Osteoblast (primary cell): ENCODE measurements at regions not wholly inside any gene's neighbourhood (a gene's known extent, or its start where the extent isn't known, plus 50 kb on each side); places are given as distances from the start of the nearest gene placed in this dataset.

Source experiments
- DNase-seq: peaks from one replicate; pipeline ENCODE4 v3.0.0; 2011; ENCODE audit warnings: low spot score, mixed read lengths; ENCODE audit not compliant: insufficient read length; ENCODE audit errors: missing footprints
- H2AFZ ChIP-seq: 2 replicates; pipeline ENCODE4 v1.6.0; 2011; ENCODE audit warnings: mild to moderate bottlenecking, low read length
- H3K27ac ChIP-seq: 2 replicates; pipeline ENCODE4 v1.5.1; 2011; ENCODE audit warnings: mild to moderate bottlenecking, low read depth, low read length, moderate library complexity
- H3K27me3 ChIP-seq: 2 replicates; pipeline ENCODE4 v1.6.0; 2012; ENCODE audit warnings: mild to moderate bottlenecking, control low read depth, inconsistent platforms, low read length, moderate library complexity; ENCODE audit not compliant: insufficient read depth
- H3K36me3 ChIP-seq: 2 replicates; pipeline ENCODE4 v1.5.1; 2011; ENCODE audit warnings: mild to moderate bottlenecking, low read length, control low read depth, moderate library complexity; ENCODE audit not compliant: insufficient read depth
- H3K4me1 ChIP-seq: 2 replicates; pipeline ENCODE4 v1.5.1; 2011; ENCODE audit warnings: mild to moderate bottlenecking, low read length, control low read depth, moderate library complexity; ENCODE audit not compliant: insufficient read depth
- H3K4me2 ChIP-seq: 2 replicates; pipeline ENCODE4 v1.6.0; 2011; ENCODE audit warnings: mild to moderate bottlenecking, low read length; ENCODE audit not compliant: insufficient read depth
- H3K4me3 ChIP-seq: fragments of 200-600 bp; sonication (generic); 3 replicates; pipeline ENCODE4 v1.5.1; 2012; ENCODE audit warnings: mild to moderate bottlenecking, low read length, inconsistent platforms; ENCODE audit not compliant: insufficient read depth
- H3K79me2 ChIP-seq: 2 replicates; pipeline ENCODE4 v1.6.0; 2012; ENCODE audit warnings: mild to moderate bottlenecking, low read length, control low read depth, inconsistent platforms; ENCODE audit not compliant: insufficient read depth
- H3K9me3 ChIP-seq: 2 replicates; pipeline ENCODE4 v1.5.1; 2011; ENCODE audit warnings: low read depth, low read length, control low read depth
- H4K20me1 ChIP-seq: 2 replicates; pipeline ENCODE4 v1.6.0; 2012; ENCODE audit warnings: mild to moderate bottlenecking, low read length, control low read depth; ENCODE audit not compliant: insufficient read depth
- CTCF ChIP-seq: IDR thresholded peaks from 2 replicates; pipeline ENCODE4 v1.5.1; 2011; ENCODE audit warnings: mild to moderate bottlenecking, low read depth, low read length, moderate library complexity; ENCODE audit errors: extremely low read depth

GRCh38 chr3:46132565-46132964, 75.5 kb downstream of the CCR1 start:
- no peak for DNase-seq
- no peaks in the 10 kb centered on the region for H4K20me1 ChIP-seq
- H3K27me3 ChIP-seq = peaks cover 27% of the 10 kb centered on the region
- peaks cover 7% of the 10 kb centered on the region for H3K4me1 ChIP-seq
- no peak overlapping the region for H3K4me2 ChIP-seq
- H3K79me2 ChIP-seq = no peaks in the 10 kb centered on the region
- H3K36me3 ChIP-seq = no peaks in the 10 kb centered on the region
- H3K4me3 ChIP-seq = no peak overlapping the region
- no peaks in the 10 kb centered on the region for H3K9me3 ChIP-seq
- H3K27ac ChIP-seq = no peak overlapping the region
- TF ChIP-seq CTCF = no peak
- no peak overlapping the region for H2AFZ ChIP-seq

DNA sequence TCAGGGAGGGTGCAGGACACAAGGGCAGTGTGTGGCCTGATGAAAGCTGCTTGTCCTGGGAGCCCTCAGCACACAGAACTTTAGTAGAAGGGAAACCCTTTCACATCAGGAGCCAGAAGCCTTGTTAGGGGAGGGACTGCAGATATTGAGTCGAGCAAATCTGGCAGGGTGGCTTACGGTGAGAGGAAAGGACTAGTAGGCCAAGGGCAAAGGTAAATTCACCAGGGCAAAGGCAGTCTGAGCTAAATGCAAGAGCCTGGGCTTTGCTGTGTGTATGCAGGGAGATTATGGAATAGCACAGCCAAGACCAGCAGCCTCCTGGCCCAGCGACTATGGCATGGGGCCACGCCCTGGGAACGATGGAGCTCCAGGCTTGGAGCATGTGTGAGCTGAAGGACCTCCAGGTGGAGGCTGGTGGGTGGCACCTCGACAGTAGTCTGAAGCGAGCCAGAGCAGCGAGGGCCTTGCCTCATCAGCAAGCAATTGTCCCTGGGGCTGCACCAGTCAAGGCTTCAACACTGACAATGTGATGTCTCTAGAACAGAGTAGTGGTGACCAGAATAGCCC, 76.1 kb downstream of the CCR1 start:
- no peak overlapping the region for H3K4me2 ChIP-seq
- no peaks in the 10 kb centered on the region for H3K79me2 ChIP-seq
- TF ChIP-seq CTCF = no peak
- H4K20me1 ChIP-seq = no peaks in the 10 kb centered on the region
- no peaks in the 10 kb centered on the region for H3K36me3 ChIP-seq
- peaks cover 27% of the 10 kb centered on the region for H3K27me3 ChIP-seq
- DNase-seq = no peak
- H3K9me3 ChIP-seq = no peaks in the 10 kb centered on the region
- H3K27ac ChIP-seq = no peak overlapping the region
- H3K4me3 ChIP-seq = no peak overlapping the region
- H2AFZ ChIP-seq = no peak overlapping the region
- peaks cover 11% of the 10 kb centered on the region for H3K4me1 ChIP-seq

DNA sequence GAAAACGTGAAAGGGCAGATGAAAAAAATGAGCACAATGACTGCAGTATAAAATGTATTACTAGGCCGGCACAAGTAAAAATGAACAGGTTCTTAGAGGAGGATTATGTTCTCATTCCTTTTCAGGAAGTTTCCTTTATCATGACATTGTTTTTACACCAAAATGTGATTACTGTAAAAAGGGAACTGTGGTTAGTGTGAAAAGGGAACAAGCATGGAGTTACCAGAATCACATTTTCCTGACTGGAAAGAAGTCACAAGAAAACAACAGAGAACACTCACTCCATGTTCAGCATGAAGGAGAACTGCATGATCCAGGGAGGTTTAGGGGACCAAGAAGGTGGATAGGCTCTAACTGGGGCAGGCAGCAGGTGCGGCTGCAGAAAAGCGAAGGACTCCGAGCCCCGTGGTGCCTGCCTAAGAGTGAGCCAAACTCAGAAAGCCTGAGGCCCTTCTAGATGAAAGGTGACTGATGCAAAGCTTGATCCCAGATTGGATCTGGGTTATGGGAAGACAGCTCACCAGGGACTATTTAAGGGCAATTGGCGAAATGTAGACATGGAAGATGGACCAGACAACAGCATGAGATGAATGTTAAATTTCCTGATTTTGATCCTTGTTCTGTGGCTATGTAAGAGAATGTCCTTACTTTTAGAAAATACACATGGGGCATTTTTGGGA, 77.3 kb downstream of the CCR1 start:
- TF ChIP-seq CTCF = no peak
- Histone ChIP-seq H3K79me2 (no peaks in the 10 kb centered on the region), H4K20me1 (no peaks in the 10 kb centered on the region)

GRCh38 chr3:46129588-46130272, 78.4 kb downstream of the CCR1 start:
- peaks cover 11% of the 10 kb centered on the region for H3K4me1 ChIP-seq
- no peaks in the 10 kb centered on the region for H4K20me1 ChIP-seq
- H3K4me3 ChIP-seq = no peak overlapping the region
- peaks cover 16% of the 10 kb centered on the region for H3K27me3 ChIP-seq
- H3K36me3 ChIP-seq = no peaks in the 10 kb centered on the region
- H2AFZ ChIP-seq = no peak overlapping the region
- H3K4me2 ChIP-seq = no peak overlapping the region
- H3K9me3 ChIP-seq = no peaks in the 10 kb centered on the region
- H3K79me2 ChIP-seq = no peaks in the 10 kb centered on the region
- DNase-seq = peak; percentile 74
- H3K27ac ChIP-seq = no peak overlapping the region
- TF ChIP-seq CTCF = no peak

More for the DNA sequence above, 77.3 kb downstream of the CCR1 start:
- Histone ChIP-seq H3K4me3 (no peak overlapping the region), H3K9me3 (no peaks in the 10 kb centered on the region), H3K4me1 (peaks cover 11% of the 10 kb centered on the region), H3K4me2 (no peak overlapping the region), H3K27me3 (peaks cover 20% of the 10 kb centered on the region), H2AFZ (no peak overlapping the region), H3K27ac (no peak overlapping the region), H3K36me3 (no peaks in the 10 kb centered on the region)
- DNase-seq = no peak
